H1 (cell line): ENCODE measurements at regions not wholly inside any gene's neighbourhood (a gene's known extent, or its start where the extent isn't known, plus 50 kb on each side); places are given as distances from the start of the nearest gene placed in this dataset.

Experiments
- CTCF ChIA-PET: fragments of 300-600 bp; sonication (Branson Sonifier 250); formaldehyde crosslinking; loops from one replicate; lab custom pipeline; 2021; ENCODE audit not compliant: partially characterized antibody; lab: Charles Lee
- POLR2A ChIA-PET: fragments of 300-600 bp; sonication (Branson Sonifier 250); formaldehyde crosslinking; loops from one replicate; lab custom pipeline; 2021; ENCODE audit warnings: inconsistent platforms; ENCODE audit not compliant: partially characterized antibody; lab: Charles Lee
- DNase-seq, 2 experiments: peaks; one replicate each; pipeline versions ENCODE4 v3.0.0 to v3.0.0-alpha.2; 2010 to 2022; ENCODE audit warnings: low spot score in 2 of 2, low read depth in 1 of 2, mixed read lengths in 1 of 2
- FAIRE-seq: peaks from 2 replicates; lab custom pipeline; 2011; peaks lifted over from hg19 to GRCh38; lab: Jason Lieb, UNC
- H2AFZ ChIP-seq: 2 replicates; pipeline ENCODE4 v1.8.1; 2012; ENCODE audit warnings: low read length, inconsistent platforms
- H2AK5ac ChIP-seq: 2 replicates; pipeline ENCODE4 v1.6.1; 2013; ENCODE audit warnings: low read depth, low read length
- H2BK120ac ChIP-seq: replicated peaks from 2 replicates; pipeline ENCODE3; 2013; ENCODE audit warnings: low read depth, low read length, inconsistent platforms
- H2BK12ac ChIP-seq: 2 replicates; pipeline ENCODE4 v1.6.1; 2013; ENCODE audit warnings: low read depth, low read length
- H2BK15ac ChIP-seq: 2 replicates; pipeline ENCODE4 v1.6.1; 2013; ENCODE audit warnings: low read length
- H2BK20ac ChIP-seq: 2 replicates; pipeline ENCODE4 v1.6.1; 2013; ENCODE audit warnings: low read length
- H2BK5ac ChIP-seq: 2 replicates; pipeline ENCODE4 v1.6.1; 2013; ENCODE audit warnings: low read depth, low read length
- H3K14ac ChIP-seq: 2 replicates; pipeline ENCODE4 v1.6.1; 2013; ENCODE audit warnings: inconsistent platforms; ENCODE audit not compliant: insufficient read length
- H3K18ac ChIP-seq: 2 replicates; pipeline ENCODE4 v1.6.1; 2013; ENCODE audit warnings: low read length; ENCODE audit errors: extremely low read depth
- H3K23ac ChIP-seq: 2 replicates; pipeline ENCODE4 v1.6.1; 2013; ENCODE audit warnings: inconsistent platforms; ENCODE audit not compliant: insufficient read length
- H3K23me2 ChIP-seq: 2 replicates; pipeline ENCODE4 v1.6.1; 2013; ENCODE audit warnings: low read depth, low read length
- H3K27ac ChIP-seq: 2 replicates; pipeline ENCODE4 v1.6.1; 2011; ENCODE audit warnings: low read depth, low read length, inconsistent platforms
- H3K27me3 ChIP-seq, 4 experiments: replicated peaks in 1 of 4; 1 replicate in 1 of 4; 2 replicates in 3 of 4; pipeline versions ENCODE4 v1.6.1 to v1.8.1; 2011 to 2013; ENCODE audit warnings: low read length in 3 of 4, mild to moderate bottlenecking in 3 of 4, inconsistent platforms in 2 of 4, mixed read lengths in 2 of 4, moderate library complexity in 1 of 4; ENCODE audit not compliant: control insufficient read depth in 3 of 4, insufficient read depth in 3 of 4; ENCODE audit errors: extremely low read depth in 1 of 4
- H3K36me3 ChIP-seq, 4 experiments: 2 replicates each; pipeline versions ENCODE4 v1.6.1 to v1.8.1; 2011 to 2013; ENCODE audit warnings: mild to moderate bottlenecking in 4 of 4, low read length in 3 of 4, moderate library complexity in 2 of 4, control low read depth in 1 of 4, inconsistent platforms in 1 of 4; ENCODE audit not compliant: insufficient read depth in 4 of 4, control insufficient read depth in 2 of 4
- H3K4ac ChIP-seq: replicated peaks from 2 replicates; pipeline ENCODE3; 2013; ENCODE audit warnings: low read length, low read depth, mixed read lengths, inconsistent platforms; ENCODE audit not compliant: insufficient read length
- H3K4me1 ChIP-seq, 4 experiments: replicated peaks in 1 of 4; 1 replicate in 1 of 4; 2 replicates in 3 of 4; pipeline versions ENCODE4 v1.6.1 to v1.8.1; 2011 to 2013; ENCODE audit warnings: low read length in 3 of 4, inconsistent platforms in 2 of 4, mixed read lengths in 1 of 4; ENCODE audit not compliant: insufficient read depth in 4 of 4, control insufficient read depth in 3 of 4
- H3K4me2 ChIP-seq, 2 experiments: 2 replicates each; pipeline versions ENCODE4 v1.6.1 to v1.8.1; 2011 to 2013; ENCODE audit warnings: low read depth in 2 of 2, low read length in 2 of 2, control low read depth in 1 of 2, inconsistent platforms in 1 of 2, mild to moderate bottlenecking in 1 of 2; ENCODE audit not compliant: insufficient read depth in 1 of 2
- H3K4me3 ChIP-seq, 4 experiments: fragments of 200-600, 300-600 bp in 1 of 4; sonication (generic), shearing (Covaris generic), sonication (Bioruptor Twin) in 1 of 4; 2 replicates each; pipeline versions ENCODE4 v1.5.1 to v1.8.1; 2011 to 2016; ENCODE audit warnings: low read length in 4 of 4, low read depth in 3 of 4, control low read depth in 2 of 4, inconsistent platforms in 2 of 4, mild to moderate bottlenecking in 2 of 4, mixed read lengths in 1 of 4, moderate library complexity in 1 of 4; ENCODE audit not compliant: insufficient read depth in 2 of 4; ENCODE audit errors: extremely low read depth in 1 of 4
- H3K56ac ChIP-seq: replicated peaks from 2 replicates; pipeline ENCODE3; 2013; ENCODE audit warnings: low read depth, mild to moderate bottlenecking, mixed read lengths, low read length, inconsistent platforms; ENCODE audit not compliant: insufficient read length
- H3K79me1 ChIP-seq: 2 replicates; pipeline ENCODE4 v1.6.1; 2013; ENCODE audit warnings: low read depth, low read length, control low read depth
- H3K79me2 ChIP-seq, 2 experiments: 2 replicates each; pipeline versions ENCODE4 v1.6.1 to v1.8.1; 2012 to 2013; ENCODE audit warnings: low read length in 2 of 2, mild to moderate bottlenecking in 2 of 2, inconsistent platforms in 1 of 2; ENCODE audit not compliant: insufficient read depth in 2 of 2, control insufficient read depth in 1 of 2
- H3K9ac ChIP-seq, 4 experiments: replicated peaks in 1 of 4; 1 replicate in 1 of 4; 2 replicates in 3 of 4; pipeline versions ENCODE4 v1.6.1 to v1.8.1; 2011 to 2013; ENCODE audit warnings: low read depth in 3 of 4, low read length in 3 of 4, control low read depth in 2 of 4, mild to moderate bottlenecking in 2 of 4, moderate library complexity in 2 of 4, inconsistent platforms in 1 of 4; ENCODE audit errors: extremely low read depth in 1 of 4
- H3K9me3 ChIP-seq, 2 experiments: 2 replicates each; pipeline versions ENCODE4 v1.6.1 to v1.8.1; 2012 to 2013; ENCODE audit warnings: mild to moderate bottlenecking in 2 of 2, moderate library complexity in 2 of 2, control low read depth in 1 of 2, inconsistent platforms in 1 of 2, low read depth in 1 of 2, low read length in 1 of 2, mixed read lengths in 1 of 2; ENCODE audit not compliant: insufficient read depth in 2 of 2
- H4K20me1 ChIP-seq, 2 experiments: replicated peaks in 1 of 2; 2 replicates each; pipeline versions ENCODE3 to v1.8.1; 2011 to 2013; ENCODE audit warnings: inconsistent platforms in 2 of 2, low read length in 2 of 2, mild to moderate bottlenecking in 1 of 2; ENCODE audit not compliant: insufficient read depth in 2 of 2, control insufficient read depth in 1 of 2
- H4K5ac ChIP-seq: 2 replicates; pipeline ENCODE4 v1.6.1; 2013; ENCODE audit warnings: low read length, low read depth, mixed read lengths, inconsistent platforms; ENCODE audit not compliant: insufficient read length
- H4K8ac ChIP-seq: 2 replicates; pipeline ENCODE4 v1.8.0; 2013; ENCODE audit warnings: mild to moderate bottlenecking, moderate library complexity, low read length, inconsistent platforms; ENCODE audit not compliant: insufficient read depth; ENCODE audit errors: extremely low read depth
- H4K91ac ChIP-seq: replicated peaks from 2 replicates; pipeline ENCODE3; 2013; ENCODE audit warnings: low read length, mixed read lengths, inconsistent platforms; ENCODE audit not compliant: insufficient read length
- HDAC2 ChIP-seq, 2 experiments: fragments of 300-600 bp in 1 of 2; sonication (generic) in 1 of 2; IDR thresholded peaks; 2 replicates each; pipeline ENCODE4 v1.6.1; 2011 to 2012; ENCODE audit warnings: low read depth in 2 of 2, low read length in 2 of 2, mild to moderate bottlenecking in 2 of 2, moderate library complexity in 2 of 2, borderline replicate concordance in 1 of 2, inconsistent platforms in 1 of 2
- KDM4A ChIP-seq: IDR thresholded peaks from one replicate; pipeline ENCODE4 v1.7.1; 2012; ENCODE audit warnings: low read depth, mild to moderate bottlenecking, moderate library complexity, low read length, inconsistent platforms; ENCODE audit not compliant: severe bottlenecking
- SIN3A ChIP-seq, 2 experiments: IDR thresholded peaks in 1 of 2; conservative IDR thresholded peaks in 1 of 2; 2 replicates each; pipeline ENCODE4 v1.6.1; 2011 to 2012; ENCODE audit warnings: low read length in 2 of 2, improper control_type of control experiment in 1 of 2, low read depth in 1 of 2, mild to moderate bottlenecking in 1 of 2
- WGBS, 2 experiments: shearing (Covaris generic) in 1 of 2; methylation state at CpG; one replicate each; pipeline versions ENCODE4 v1.1.6 to v1.1.7; 2013 to 2015; ENCODE audit warnings: low lambda C conversion rate in 2 of 2, mixed read lengths in 2 of 2, inconsistent platforms in 1 of 2, low coverage in 1 of 2, missing lambda C conversion rate in 1 of 2; ENCODE audit not compliant: insufficient replicate concordance in 2 of 2, insufficient coverage in 1 of 2, insufficient read length in 1 of 2; ENCODE audit errors: extremely low coverage in 1 of 2, missing lambda C conversion rate in 1 of 2; 5-methylcytosine and 5-hydroxymethylcytosine counted together
- TF ChIP-seq, protein P1 (sequence below), 3 experiments: IDR thresholded peaks; 1 replicate in 2 of 3; 2 replicates in 1 of 3; pipeline versions ENCODE4 v1.5.1 to v1.6.1; 2011; ENCODE audit warnings: low read length in 3 of 3, mild to moderate bottlenecking in 3 of 3, inconsistent platforms in 2 of 3, low read depth in 1 of 3, moderate library complexity in 1 of 3; ENCODE audit not compliant: insufficient read depth in 1 of 3; ENCODE audit errors: control extremely low read depth in 1 of 3

GRCh38 chr7:18402488-18403183 is 92.9 kb upstream of the HDAC9 start:
- H3K23ac ChIP-seq = no peak overlapping the region
- DNase-seq (no peak), FAIRE-seq (no peak)
- H3K36me3 ChIP-seq = no peaks in the 10 kb centered on the region
- no peaks in the 10 kb centered on the region for H3K23me2 ChIP-seq
- H4K20me1 ChIP-seq = no peaks in the 10 kb centered on the region
- WGBS, 2 experiments = 94% methylated on average over 5 of the region's 5 CpGs; no CpG with 5 or more reads in 1 of the 2 experiments
- no peak overlapping the region for H3K4ac ChIP-seq
- no peak overlapping the region for H3K4me3 ChIP-seq
- no peak overlapping the region for H2BK20ac ChIP-seq
- no peak overlapping the region for H4K5ac ChIP-seq
- H4K8ac ChIP-seq = no peak overlapping the region
- no peaks in the 10 kb centered on the region for H3K79me1 ChIP-seq
- peaks cover 0 to 23% (median 14%) of the 10 kb centered on the region in 4 experiments; a peak in 6 of 7 replicates for H3K4me1 ChIP-seq
- no peak overlapping the region for H4K91ac ChIP-seq
- 0 out of 2 replicates have a peak overlapping the region, but pooled peaks have one; percentile 52 for H2AFZ ChIP-seq
- no peak overlapping the region for H2AK5ac ChIP-seq
- no peak overlapping the region for H3K18ac ChIP-seq
- H3K79me2 ChIP-seq = no peaks in the 10 kb centered on the region
- H3K27ac ChIP-seq = no peak overlapping the region
- H2BK12ac ChIP-seq = no peak overlapping the region
- H2BK15ac ChIP-seq = no peak overlapping the region
- no peak overlapping the region for H3K14ac ChIP-seq
- no peaks in the 10 kb centered on the region for H3K27me3 ChIP-seq
- CTCF ChIA-PET = interaction anchor here (0.8 to 2.2 kb wide), 3 partner anchors 8 to 50 kb away, joined by 3 to 10 read pairs (median 4); no protein-coding TSS in a partner anchor
- no peak overlapping the region for H3K4me2 ChIP-seq
- H2BK120ac ChIP-seq = no peak overlapping the region
- no peak overlapping the region for H3K56ac ChIP-seq
- H3K9ac ChIP-seq = no peak overlapping the region
- POLR2A ChIA-PET = no interaction called here
- H2BK5ac ChIP-seq = no peak overlapping the region
- no peaks in the 10 kb centered on the region for H3K9me3 ChIP-seq
- TF ChIP-seq HDAC2 (IDR thresholded peaks at IDR 0.05; ENCODE audit: borderline replicate concordance in 1 of 2, low read depth in 2 of 2, low read length in 2 of 2) = no peak
- TF ChIP-seq, protein P1, sequence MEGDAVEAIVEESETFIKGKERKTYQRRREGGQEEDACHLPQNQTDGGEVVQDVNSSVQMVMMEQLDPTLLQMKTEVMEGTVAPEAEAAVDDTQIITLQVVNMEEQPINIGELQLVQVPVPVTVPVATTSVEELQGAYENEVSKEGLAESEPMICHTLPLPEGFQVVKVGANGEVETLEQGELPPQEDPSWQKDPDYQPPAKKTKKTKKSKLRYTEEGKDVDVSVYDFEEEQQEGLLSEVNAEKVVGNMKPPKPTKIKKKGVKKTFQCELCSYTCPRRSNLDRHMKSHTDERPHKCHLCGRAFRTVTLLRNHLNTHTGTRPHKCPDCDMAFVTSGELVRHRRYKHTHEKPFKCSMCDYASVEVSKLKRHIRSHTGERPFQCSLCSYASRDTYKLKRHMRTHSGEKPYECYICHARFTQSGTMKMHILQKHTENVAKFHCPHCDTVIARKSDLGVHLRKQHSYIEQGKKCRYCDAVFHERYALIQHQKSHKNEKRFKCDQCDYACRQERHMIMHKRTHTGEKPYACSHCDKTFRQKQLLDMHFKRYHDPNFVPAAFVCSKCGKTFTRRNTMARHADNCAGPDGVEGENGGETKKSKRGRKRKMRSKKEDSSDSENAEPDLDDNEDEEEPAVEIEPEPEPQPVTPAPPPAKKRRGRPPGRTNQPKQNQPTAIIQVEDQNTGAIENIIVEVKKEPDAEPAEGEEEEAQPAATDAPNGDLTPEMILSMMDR (IDR thresholded peaks at IDR 0.05; ENCODE audit: control extremely low read depth in 1 of 3, insufficient read depth in 1 of 3, low read depth in 1 of 3, low read length in 3 of 3) = no peak
- no peak for TF ChIP-seq SIN3A (conservative IDR thresholded peaks at IDR 0.05 in 1 of 2, IDR thresholded peaks at IDR 0.05 in 1 of 2; ENCODE audit: low read depth in 1 of 2, low read length in 2 of 2)
- no peak for TF ChIP-seq KDM4A
- TF ChIP-seq, all 59 proteins: peak for 0
